Trophoblast cell (in vitro differentiated cells and primary cell): ENCODE measurements at regions not wholly inside any gene's neighbourhood (a gene's known extent, or its start where the extent isn't known, plus 50 kb on each side); places are given as distances from the start of the nearest gene placed in this dataset.

ENCODE experiments used
- DNase-seq, 2 donors: peaks; one replicate each; pipeline ENCODE4 v3.0.0-alpha.2; 2016
- H2AFZ ChIP-seq: 2 replicates; pipeline ENCODE4 v1.6.1; 2013; ENCODE audit warnings: low read length, moderate library complexity, mild to moderate bottlenecking; ENCODE audit not compliant: insufficient read depth, poor library complexity
- H2AK5ac ChIP-seq: 2 replicates; pipeline ENCODE4 v1.6.1; 2013; ENCODE audit warnings: mild to moderate bottlenecking, low read length
- H2BK120ac ChIP-seq: 2 replicates; pipeline ENCODE4 v1.6.1; 2013; ENCODE audit warnings: low read length, mild to moderate bottlenecking, moderate library complexity; ENCODE audit not compliant: insufficient read depth, poor library complexity
- H2BK12ac ChIP-seq: 2 replicates; pipeline ENCODE4 v1.6.1; 2013; ENCODE audit warnings: mild to moderate bottlenecking, low read length, moderate library complexity
- H2BK5ac ChIP-seq: 2 replicates; pipeline ENCODE4 v1.6.1; 2013; ENCODE audit warnings: low read length, low read depth, moderate library complexity, mild to moderate bottlenecking; ENCODE audit not compliant: poor library complexity
- H3K14ac ChIP-seq: 2 replicates; pipeline ENCODE4 v1.6.1; 2013; ENCODE audit warnings: mild to moderate bottlenecking, low read length
- H3K18ac ChIP-seq: 2 replicates; pipeline ENCODE4 v1.6.1; 2013; ENCODE audit warnings: mild to moderate bottlenecking, low read length
- H3K23ac ChIP-seq: 2 replicates; pipeline ENCODE4 v1.6.1; 2013; ENCODE audit warnings: low read length
- H3K27ac ChIP-seq: 2 replicates; pipeline ENCODE4 v1.5.1; 2013; ENCODE audit warnings: low read depth, mild to moderate bottlenecking, inconsistent platforms, low read length, moderate library complexity
- H3K27me3 ChIP-seq: 2 replicates; pipeline ENCODE4 v1.6.1; 2013; ENCODE audit warnings: inconsistent platforms, mild to moderate bottlenecking, low read length, moderate library complexity; ENCODE audit not compliant: insufficient read depth
- H3K36me3 ChIP-seq, 2 experiments: 1 replicate in 1 of 2; 2 replicates in 1 of 2; pipeline ENCODE4 v1.6.1; 2013; ENCODE audit warnings: low read length in 2 of 2, mild to moderate bottlenecking in 2 of 2, moderate library complexity in 1 of 2; ENCODE audit not compliant: insufficient read depth in 2 of 2, control insufficient read depth in 1 of 2
- H3K4ac ChIP-seq: 2 replicates; pipeline ENCODE4 v1.6.1; 2013; ENCODE audit warnings: low read depth, mild to moderate bottlenecking, low read length, moderate library complexity
- H3K4me1 ChIP-seq, 2 experiments: 1 replicate in 1 of 2; 2 replicates in 1 of 2; pipeline ENCODE4 v1.6.1; 2013; ENCODE audit warnings: low read length in 2 of 2, mild to moderate bottlenecking in 2 of 2, moderate library complexity in 1 of 2; ENCODE audit not compliant: insufficient read depth in 2 of 2, control insufficient read depth in 1 of 2
- H3K4me2 ChIP-seq: 2 replicates; pipeline ENCODE4 v1.6.1; 2013; ENCODE audit warnings: inconsistent platforms, mild to moderate bottlenecking, low read length, moderate library complexity
- H3K4me3 ChIP-seq: 2 replicates; pipeline ENCODE4 v1.5.1; 2013; ENCODE audit warnings: mild to moderate bottlenecking, low read depth, low read length, inconsistent platforms
- H3K79me1 ChIP-seq: one replicate; pipeline ENCODE4 v1.6.1; 2013; ENCODE audit warnings: low read length
- H3K79me2 ChIP-seq: 2 replicates; pipeline ENCODE4 v1.6.1; 2013; ENCODE audit warnings: low read length, mild to moderate bottlenecking; ENCODE audit not compliant: control insufficient read depth, insufficient read depth, poor library complexity
- H3K9ac ChIP-seq: 2 replicates; pipeline ENCODE4 v1.6.1; 2013; ENCODE audit warnings: mild to moderate bottlenecking, low read length
- H3K9me3 ChIP-seq: 2 replicates; pipeline ENCODE4 v1.6.1; 2013; ENCODE audit warnings: low read depth, mild to moderate bottlenecking, control low read depth, inconsistent platforms, low read length; ENCODE audit not compliant: insufficient read depth
- H4K12ac ChIP-seq: 2 replicates; pipeline ENCODE4 v1.6.1; 2013; ENCODE audit warnings: low read depth, mild to moderate bottlenecking, low read length, moderate library complexity
- H4K8ac ChIP-seq: 2 replicates; pipeline ENCODE4 v1.6.1; 2013; ENCODE audit warnings: low read depth, mild to moderate bottlenecking, low read length, moderate library complexity
- H4K91ac ChIP-seq: one replicate; pipeline ENCODE4 v1.6.1; 2013; ENCODE audit warnings: low read depth, mild to moderate bottlenecking, low read length, moderate library complexity
- WGBS: extraction: QIAGEN DNeasy Blood & Tissue Kit; methylation state at CpG from one replicate; pipeline ENCODE4 v1.1.7; 2013; ENCODE audit warnings: missing lambda C conversion rate; ENCODE audit not compliant: insufficient read length, insufficient coverage; ENCODE audit errors: extremely low coverage; 5-methylcytosine and 5-hydroxymethylcytosine counted together

DNA sequence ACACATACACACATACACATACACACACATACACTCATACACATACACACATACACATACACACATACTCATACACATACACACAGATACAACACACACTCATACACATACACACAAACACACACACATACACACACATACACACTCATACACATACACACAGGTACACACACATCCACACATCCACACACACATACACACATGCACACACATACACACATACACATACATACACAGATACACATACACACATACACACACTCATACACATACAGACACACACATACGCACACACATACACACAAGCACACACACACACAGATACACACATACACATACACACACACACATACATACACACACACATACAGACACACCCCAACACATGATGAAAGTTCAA is 729.1 kb upstream of the SOX11 start:
- no peaks in the 10 kb centered on the region for H3K79me1 ChIP-seq
- H3K4me3 ChIP-seq, result no peak overlapping the region
- H2AK5ac ChIP-seq, result no peak overlapping the region
- WGBS, result no CpG with 5 or more reads among the region's 1 CpG
- H2BK12ac ChIP-seq, result no peak overlapping the region
- H3K79me2 ChIP-seq, result no peaks in the 10 kb centered on the region
- DNase-seq, result no peak
- H4K12ac ChIP-seq, result no peak overlapping the region
- no peaks in the 10 kb centered on the region for H3K27me3 ChIP-seq
- H3K14ac ChIP-seq, result no peak overlapping the region
- no peak overlapping the region for H2BK5ac ChIP-seq
- H3K36me3 ChIP-seq, result no peaks in the 10 kb centered on the region
- no peak overlapping the region for H3K9ac ChIP-seq
- H2BK120ac ChIP-seq, result no peak overlapping the region
- H3K23ac ChIP-seq, result peak overlapping the region; percentile 99
- H3K18ac ChIP-seq, result no peak overlapping the region
- H4K91ac ChIP-seq, result no peak overlapping the region
- no peaks in the 10 kb centered on the region for H3K4me1 ChIP-seq
- H3K9me3 ChIP-seq, result no peaks in the 10 kb centered on the region
- H3K4ac ChIP-seq, result no peak overlapping the region
- H4K8ac ChIP-seq, result no peak overlapping the region
- no peak overlapping the region for H3K4me2 ChIP-seq
- H3K27ac ChIP-seq, result no peak overlapping the region
- H2AFZ ChIP-seq, result no peak overlapping the region

DNA sequence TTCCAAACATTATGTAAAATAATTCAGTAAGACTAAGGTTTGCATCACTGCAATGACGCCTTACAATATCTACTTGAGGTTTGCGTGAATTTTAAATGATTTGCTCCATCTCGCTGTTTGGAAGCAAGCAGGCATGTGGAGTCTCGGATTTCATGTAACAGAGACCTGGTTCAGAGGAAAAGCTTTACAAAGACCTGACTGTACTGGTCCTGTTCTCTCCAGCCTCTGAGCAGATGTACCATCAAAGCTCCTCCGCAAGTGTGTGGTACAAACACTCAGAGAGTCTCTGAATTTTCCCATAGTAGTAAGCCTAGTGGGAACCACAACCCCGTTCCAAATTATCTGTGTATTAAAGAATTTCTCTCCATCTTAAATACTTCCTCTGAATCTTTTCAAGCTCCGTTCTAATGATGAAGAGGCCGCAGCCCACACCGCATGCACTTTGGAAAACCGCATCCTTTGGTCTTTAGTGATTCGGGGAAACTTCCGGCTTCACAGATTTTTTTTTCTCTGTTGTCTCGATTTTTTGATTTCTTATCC is 728.1 kb upstream of the SOX11 start:
- Histone ChIP-seq H4K8ac (no peak overlapping the region), H2AK5ac (no peak overlapping the region), H3K4ac (no peak overlapping the region), H3K9me3 (no peaks in the 10 kb centered on the region), H4K12ac (no peak overlapping the region), H3K27me3 (no peaks in the 10 kb centered on the region), H3K14ac (no peak overlapping the region), H2BK5ac (no peak overlapping the region), H3K4me3 (no peak overlapping the region), H3K79me1 (no peaks in the 10 kb centered on the region), H3K4me1 (no peaks in the 10 kb centered on the region), H2BK120ac (no peak overlapping the region), H3K27ac (no peak overlapping the region), H2AFZ (no peak overlapping the region), H3K36me3 (no peaks in the 10 kb centered on the region), H2BK12ac (no peak overlapping the region), H3K4me2 (no peak overlapping the region), H4K91ac (no peak overlapping the region), H3K9ac (no peak overlapping the region), H3K23ac (no peak overlapping the region), H3K18ac (no peak overlapping the region), H3K79me2 (no peaks in the 10 kb centered on the region)
- DNase-seq, result no peak
- no CpG with 5 or more reads among the region's 13 CpGs for WGBS

DNA sequence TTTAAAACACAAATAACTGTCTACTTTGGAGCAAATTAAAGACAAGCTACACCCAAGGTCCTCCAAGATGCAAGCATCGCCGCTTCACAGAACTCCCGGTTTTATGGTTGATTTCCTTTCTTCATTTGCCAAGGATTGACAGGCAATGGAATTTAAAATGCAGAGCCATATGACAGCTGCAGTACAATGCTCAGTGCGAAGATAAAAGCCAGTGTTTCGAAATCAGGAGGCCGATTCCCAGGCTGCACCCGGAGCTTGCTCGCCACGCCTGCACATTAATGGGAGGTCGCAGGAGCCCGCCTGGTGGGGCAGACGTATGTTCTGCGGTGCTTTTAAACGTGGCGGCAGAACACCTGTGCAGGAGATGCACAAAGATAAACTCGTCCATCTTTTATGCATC is 727.6 kb upstream of the SOX11 start:
- Histone ChIP-seq H3K79me1 (no peaks in the 10 kb centered on the region), H3K4me1 (no peaks in the 10 kb centered on the region), H3K4me2 (no peak overlapping the region), H3K9me3 (no peaks in the 10 kb centered on the region), H3K4ac (no peak overlapping the region), H2BK12ac (no peak overlapping the region), H2BK5ac (no peak overlapping the region), H4K8ac (no peak overlapping the region), H4K12ac (no peak overlapping the region), H3K4me3 (no peak overlapping the region), H3K14ac (no peak overlapping the region), H3K27me3 (no peaks in the 10 kb centered on the region), H4K91ac (no peak overlapping the region), H2AK5ac (no peak overlapping the region), H3K36me3 (no peaks in the 10 kb centered on the region), H3K18ac (no peak overlapping the region), H3K23ac (no peak overlapping the region), H2BK120ac (no peak overlapping the region), H3K9ac (no peak overlapping the region), H3K79me2 (no peaks in the 10 kb centered on the region), H3K27ac (no peak overlapping the region), H2AFZ (no peak overlapping the region)
- WGBS, result no CpG with 5 or more reads among the region's 16 CpGs
- no peak for DNase-seq

DNA sequence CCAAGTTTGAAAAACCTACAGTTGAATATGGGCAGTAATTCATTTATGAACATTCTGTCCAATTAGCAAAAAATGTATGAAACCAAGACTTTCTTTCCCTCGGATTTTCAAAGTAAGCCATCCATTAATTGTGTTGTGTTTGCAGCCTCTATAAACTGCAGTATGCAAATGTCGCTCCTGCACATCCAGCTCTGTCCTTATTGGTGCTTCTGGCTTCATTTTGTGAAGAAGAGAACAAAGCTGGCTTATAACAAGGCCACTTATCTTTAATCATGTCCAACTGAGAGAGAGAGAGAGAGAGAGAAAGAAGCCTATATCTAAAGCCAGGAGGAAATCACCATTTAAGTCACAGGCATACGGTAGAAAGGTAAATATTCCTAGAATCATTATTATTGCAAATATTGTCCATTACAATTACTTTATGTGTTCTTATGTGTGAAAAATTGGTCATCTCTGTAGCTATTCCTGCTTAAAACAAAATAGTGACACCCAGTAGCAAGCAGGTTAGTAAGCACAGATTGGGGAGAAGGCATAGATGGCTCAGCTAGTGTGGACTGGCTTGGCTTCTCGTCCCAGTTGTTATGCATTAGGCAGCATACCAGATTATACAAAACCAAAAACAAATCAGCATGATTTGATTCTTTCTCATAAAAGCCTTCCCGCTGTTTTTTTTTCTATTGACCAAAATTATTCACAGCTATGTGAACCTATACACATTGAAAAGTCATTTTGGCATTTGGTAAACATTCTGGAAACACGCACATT is 726.4 kb upstream of the SOX11 start:
- Histone ChIP-seq H3K36me3 (no peaks in the 10 kb centered on the region), H3K9ac (no peak overlapping the region), H3K4ac (no peak overlapping the region), H2BK12ac (no peak overlapping the region), H4K91ac (no peak overlapping the region), H3K27ac (no peak overlapping the region), H3K79me1 (no peaks in the 10 kb centered on the region), H3K14ac (no peak overlapping the region), H3K27me3 (no peaks in the 10 kb centered on the region), H2BK120ac (no peak overlapping the region), H2AFZ (no peak overlapping the region), H4K12ac (no peak overlapping the region), H3K23ac (no peak overlapping the region), H3K18ac (no peak overlapping the region), H3K9me3 (no peaks in the 10 kb centered on the region), H3K79me2 (no peaks in the 10 kb centered on the region), H3K4me2 (no peak overlapping the region), H2AK5ac (no peak overlapping the region), H3K4me3 (no peak overlapping the region), H4K8ac (no peak overlapping the region), H3K4me1 (no peaks in the 10 kb centered on the region), H2BK5ac (no peak overlapping the region)
- no CpG with 5 or more reads among the region's 6 CpGs for WGBS
- DNase-seq, result no peak
